ENCODE measurements at regions not wholly inside any gene's neighbourhood (a gene's known extent, or its start where the extent isn't known, plus 50 kb on each side); places are given as distances from the start of the nearest gene placed in this dataset.

DNA sequence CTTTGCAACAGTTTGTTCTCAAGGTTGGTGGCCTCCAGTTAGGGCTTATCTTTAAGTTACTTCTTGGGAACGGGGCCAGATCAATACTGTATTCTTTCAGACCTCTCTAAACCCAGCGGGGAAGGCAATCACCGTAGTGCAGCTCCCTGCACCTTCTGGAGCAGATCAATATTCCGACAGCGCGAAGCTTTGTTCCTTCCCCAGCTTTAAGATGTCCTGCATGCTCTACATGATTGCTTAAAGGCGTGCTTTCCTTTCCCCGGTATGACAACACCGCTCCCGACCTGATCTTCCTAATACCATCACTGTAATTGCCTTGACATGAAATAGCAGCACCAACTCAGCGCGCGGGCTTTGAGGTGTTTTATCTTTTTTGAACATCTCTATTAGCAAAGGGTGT lies 755.2 kb downstream of the NR2F2 start:
- intact Hi-C loops (cut with DNase I), result loop anchor here (2.0 kb wide), 1 partner anchor 19 kb away; no protein-coding TSS in a partner anchor
- TF ChIP-seq, protein P1, sequence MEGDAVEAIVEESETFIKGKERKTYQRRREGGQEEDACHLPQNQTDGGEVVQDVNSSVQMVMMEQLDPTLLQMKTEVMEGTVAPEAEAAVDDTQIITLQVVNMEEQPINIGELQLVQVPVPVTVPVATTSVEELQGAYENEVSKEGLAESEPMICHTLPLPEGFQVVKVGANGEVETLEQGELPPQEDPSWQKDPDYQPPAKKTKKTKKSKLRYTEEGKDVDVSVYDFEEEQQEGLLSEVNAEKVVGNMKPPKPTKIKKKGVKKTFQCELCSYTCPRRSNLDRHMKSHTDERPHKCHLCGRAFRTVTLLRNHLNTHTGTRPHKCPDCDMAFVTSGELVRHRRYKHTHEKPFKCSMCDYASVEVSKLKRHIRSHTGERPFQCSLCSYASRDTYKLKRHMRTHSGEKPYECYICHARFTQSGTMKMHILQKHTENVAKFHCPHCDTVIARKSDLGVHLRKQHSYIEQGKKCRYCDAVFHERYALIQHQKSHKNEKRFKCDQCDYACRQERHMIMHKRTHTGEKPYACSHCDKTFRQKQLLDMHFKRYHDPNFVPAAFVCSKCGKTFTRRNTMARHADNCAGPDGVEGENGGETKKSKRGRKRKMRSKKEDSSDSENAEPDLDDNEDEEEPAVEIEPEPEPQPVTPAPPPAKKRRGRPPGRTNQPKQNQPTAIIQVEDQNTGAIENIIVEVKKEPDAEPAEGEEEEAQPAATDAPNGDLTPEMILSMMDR (IDR thresholded peaks at IDR 0.05), result no peak
- no peak for DNase-seq (ENCODE audit: low spot score in 2 of 2)

DNA sequence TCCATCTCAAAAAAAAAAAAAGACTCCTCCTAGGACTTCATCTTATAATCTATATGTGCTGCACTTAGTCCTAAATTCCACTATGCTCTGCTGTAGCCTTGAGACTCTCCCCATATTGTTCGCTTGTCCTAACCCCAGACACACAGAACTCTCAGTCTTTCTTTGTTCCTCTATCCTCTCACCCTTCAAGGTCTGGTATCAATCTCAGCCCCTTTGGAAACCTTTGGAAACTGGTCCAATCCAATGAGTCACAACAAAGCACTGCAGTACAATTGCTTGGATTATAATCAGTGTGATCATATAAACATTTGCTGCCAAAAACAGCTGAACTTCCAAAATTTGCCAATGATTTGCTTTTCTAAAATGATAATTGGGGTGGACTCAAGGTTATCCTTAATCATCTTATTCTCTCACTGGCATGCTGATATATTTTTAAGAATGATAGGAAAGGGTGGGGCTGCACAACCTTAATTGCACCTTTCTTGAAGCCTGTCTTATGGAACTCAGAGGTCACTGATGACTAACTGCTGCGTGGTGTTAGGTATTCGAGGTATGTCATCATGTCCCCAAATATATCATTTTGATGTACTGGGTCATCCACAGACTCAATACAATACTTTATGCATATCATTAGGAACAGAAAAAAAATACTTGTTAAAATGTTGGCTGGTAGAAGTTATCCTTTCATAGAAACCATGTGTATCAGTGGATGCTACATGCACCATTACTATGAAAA lies 756.7 kb downstream of the NR2F2 start:
- no peak for DNase-seq (ENCODE audit: low spot score in 2 of 2)
- Histone ChIP-seq H3K27me3 (no peaks in the 10 kb centered on the region), H3K36me3 (no peaks in the 10 kb centered on the region), H3K27ac (no peak overlapping the region), H3K4me3 (no peak overlapping the region), H3K9me3 (no peaks in the 10 kb centered on the region), H3K4me1 (no peaks in the 10 kb centered on the region)
- TF ChIP-seq, protein P1 (IDR thresholded peaks at IDR 0.05), result no peak
- intact Hi-C loops (cut with DNase I), result no loop called here

More for the DNA sequence above, 755.2 kb downstream of the NR2F2 start:
- Histone ChIP-seq H3K27me3 (no peaks in the 10 kb centered on the region), H3K36me3 (no peaks in the 10 kb centered on the region), H3K4me1 (no peaks in the 10 kb centered on the region), H3K27ac (no peak overlapping the region), H3K9me3 (no peaks in the 10 kb centered on the region), H3K4me3 (no peak overlapping the region)

DNA sequence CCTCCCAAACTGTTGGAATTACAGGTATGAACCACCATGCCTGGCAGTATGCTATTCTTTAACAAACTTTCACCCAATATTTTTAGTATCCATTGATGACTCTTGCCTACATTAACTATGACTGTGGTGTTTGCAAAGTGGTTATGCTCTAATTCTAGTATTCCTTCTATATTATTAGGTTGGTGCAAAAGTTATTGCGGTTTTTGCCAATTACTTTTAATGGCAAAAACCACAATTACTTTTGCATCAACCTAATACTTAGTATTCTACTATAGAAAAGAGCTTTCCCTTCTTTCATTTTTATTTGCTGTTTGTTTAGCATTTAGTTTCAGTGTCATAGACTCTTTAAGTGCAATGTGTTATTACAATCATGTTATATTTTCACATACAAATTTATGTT lies 760.6 kb downstream of the NR2F2 start:
- no peaks in the 10 kb centered on the region for H3K27me3 ChIP-seq
- DNase-seq (ENCODE audit: low spot score in 2 of 2), result no peak
- intact Hi-C loops (cut with DNase I), result no loop called here
- H3K4me1 ChIP-seq, result no peaks in the 10 kb centered on the region
- no peaks in the 10 kb centered on the region for H3K9me3 ChIP-seq
- no peak overlapping the region for H3K4me3 ChIP-seq
- no peak overlapping the region for H3K27ac ChIP-seq
- TF ChIP-seq, protein P1 (IDR thresholded peaks at IDR 0.05), result no peak
- no peaks in the 10 kb centered on the region for H3K36me3 ChIP-seq

DNA sequence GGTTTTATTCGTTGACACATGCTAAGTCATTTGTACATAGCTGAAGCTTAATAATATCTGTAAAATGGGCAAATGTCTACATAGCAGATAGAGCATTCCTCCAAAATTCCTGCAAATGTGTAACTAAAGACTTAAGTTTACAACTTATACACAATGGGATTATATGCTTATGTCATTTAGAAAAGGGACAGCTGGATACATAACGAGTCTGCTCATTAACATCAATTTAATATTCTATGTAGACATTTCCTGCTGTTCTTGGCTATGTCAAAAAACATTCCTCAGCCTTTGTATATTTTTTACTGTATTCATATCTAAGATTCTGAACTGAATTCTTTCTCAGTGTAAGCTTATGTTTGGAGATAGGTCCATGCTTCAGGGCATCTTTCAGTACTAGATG lies 762.2 kb downstream of the NR2F2 start:
- no peaks in the 10 kb centered on the region for H3K27me3 ChIP-seq
- H3K9me3 ChIP-seq, result no peaks in the 10 kb centered on the region
- H3K36me3 ChIP-seq, result no peaks in the 10 kb centered on the region
- no peak overlapping the region for H3K27ac ChIP-seq
- no peaks in the 10 kb centered on the region for H3K4me1 ChIP-seq
- H3K4me3 ChIP-seq, result no peak overlapping the region
- TF ChIP-seq, protein P1 (IDR thresholded peaks at IDR 0.05), result no peak
- DNase-seq (ENCODE audit: low spot score in 2 of 2), result no peak
- intact Hi-C loops (cut with DNase I), result no loop called here

DNA sequence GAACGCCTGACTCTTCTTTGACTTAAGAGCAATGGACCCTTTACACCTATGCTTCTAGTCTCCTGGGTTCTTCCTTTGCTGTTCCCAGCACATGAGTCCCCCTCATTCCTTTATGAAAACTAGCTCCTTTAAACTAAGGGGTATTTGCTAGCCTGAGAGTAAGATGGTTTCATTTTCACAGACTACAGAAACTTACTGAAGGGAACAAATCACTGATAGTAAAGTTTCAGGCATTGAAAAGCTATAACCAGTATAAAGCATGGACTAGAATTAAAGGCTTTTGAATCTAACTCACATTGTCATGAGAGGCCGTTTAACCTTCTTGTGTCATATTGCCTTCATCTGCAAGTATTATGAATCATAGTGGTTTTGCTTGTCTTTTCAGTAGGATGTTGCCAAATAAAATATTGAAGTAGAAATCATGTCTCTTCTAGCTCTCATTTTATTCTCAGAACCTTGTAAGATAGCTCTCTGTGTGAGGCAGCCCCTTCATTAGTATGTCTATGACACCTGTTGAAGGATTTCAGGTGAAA lies 765.9 kb downstream of the NR2F2 start:
- H3K9me3 ChIP-seq, result no peaks in the 10 kb centered on the region
- no peak overlapping the region for H3K4me3 ChIP-seq
- no peaks in the 10 kb centered on the region for H3K4me1 ChIP-seq
- H3K36me3 ChIP-seq, result no peaks in the 10 kb centered on the region
- DNase-seq (ENCODE audit: low spot score in 2 of 2), result no peak
- no peaks in the 10 kb centered on the region for H3K27me3 ChIP-seq
- intact Hi-C loops (cut with DNase I), result no loop called here
- TF ChIP-seq, protein P1 (IDR thresholded peaks at IDR 0.05), result no peak
- no peak overlapping the region for H3K27ac ChIP-seq
